CMK (cell line): ENCODE measurements at regions not wholly inside any gene's neighbourhood (a gene's known extent, or its start where the extent isn't known, plus 50 kb on each side); places are given as distances from the start of the nearest gene placed in this dataset.

Experiments used
- DNase-seq: peaks from one replicate; pipeline ENCODE4 v3.0.0-alpha.2; 2010; ENCODE audit warnings: low read depth

DNA sequence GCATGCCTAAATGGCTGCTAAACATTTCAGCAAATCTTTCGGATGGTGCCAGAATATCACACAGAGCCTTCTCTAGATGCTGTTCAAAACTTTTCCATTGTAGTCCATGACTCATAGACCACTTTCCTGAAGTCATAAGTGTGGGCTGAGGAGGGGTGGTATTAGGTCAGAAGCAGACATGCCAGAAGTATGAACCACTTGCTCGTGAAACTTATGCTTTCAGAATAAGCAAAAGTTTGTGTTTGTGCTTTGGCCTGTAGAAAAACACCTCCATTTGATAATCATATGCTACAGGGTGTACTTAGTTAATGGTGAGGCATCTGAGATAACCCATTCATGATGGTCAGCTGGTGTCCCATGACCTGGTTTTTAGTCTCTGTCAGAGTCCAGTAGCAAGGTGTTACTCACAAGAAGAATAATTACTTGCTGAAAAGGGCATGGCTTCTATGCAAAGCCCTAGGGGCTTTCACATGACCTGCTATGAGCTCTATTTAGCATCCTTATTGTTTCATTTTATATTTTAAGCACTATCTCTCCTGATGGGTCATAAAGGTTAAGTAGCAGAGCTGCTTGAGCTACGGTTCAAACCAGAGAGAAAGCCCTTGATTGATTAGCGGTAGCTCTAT lies 183.1 kb upstream of the IVNS1ABP start:
- no peak for DNase-seq

- DNase-seq: no peak
Measured at GRCh38 chr1:185498207-185498606, 181.2 kb upstream of the IVNS1ABP start.

DNA sequence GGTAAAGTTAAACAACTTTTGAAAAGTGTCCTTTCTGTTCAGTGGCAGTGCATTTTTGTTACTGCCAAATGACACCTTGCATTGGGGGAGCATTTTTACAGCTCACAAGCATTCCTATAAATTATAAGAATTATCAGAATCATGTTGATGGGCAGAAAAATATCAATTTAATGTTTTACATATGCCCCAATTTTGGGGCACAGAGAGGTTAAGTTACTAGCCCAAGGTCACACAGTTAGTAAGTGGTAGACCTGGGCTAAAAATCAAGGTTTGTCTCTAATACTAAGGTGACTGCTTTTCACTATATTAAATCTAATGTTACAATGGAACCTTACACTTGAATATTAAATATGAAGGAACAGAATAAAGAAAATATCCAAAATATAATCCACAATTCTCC lies 180.1 kb upstream of the IVNS1ABP start:
- no peak for DNase-seq

- no peak for DNase-seq
Measured at GRCh38 chr1:185495898-185496297, 178.9 kb upstream of the IVNS1ABP start.

- DNase-seq: no peak
Measured at GRCh38 chr1:185495007-185495406, 178.0 kb upstream of the IVNS1ABP start.

GRCh38 chr1:185492089-185492825 lies 175.2 kb upstream of the IVNS1ABP start:
- no peak for DNase-seq

DNA sequence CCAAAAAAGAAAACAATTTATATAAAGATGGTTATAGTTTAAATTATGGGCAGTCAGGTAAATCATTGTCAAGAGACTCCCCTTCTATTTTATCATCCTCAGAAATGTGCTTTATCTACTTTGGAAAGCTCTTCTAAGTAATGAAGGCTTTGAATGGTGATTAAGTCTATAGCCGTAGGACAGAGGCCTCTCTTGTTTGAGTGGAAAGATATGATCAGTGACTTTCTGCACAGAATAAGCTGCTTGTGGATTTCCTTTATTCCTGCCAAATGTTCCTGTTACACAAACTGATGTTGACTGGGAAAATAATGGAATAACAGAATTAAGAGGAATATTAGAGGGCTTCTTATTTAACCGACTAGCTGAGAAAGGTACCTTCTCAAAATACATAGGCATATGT lies 174.6 kb upstream of the IVNS1ABP start:
- no peak for DNase-seq

DNA sequence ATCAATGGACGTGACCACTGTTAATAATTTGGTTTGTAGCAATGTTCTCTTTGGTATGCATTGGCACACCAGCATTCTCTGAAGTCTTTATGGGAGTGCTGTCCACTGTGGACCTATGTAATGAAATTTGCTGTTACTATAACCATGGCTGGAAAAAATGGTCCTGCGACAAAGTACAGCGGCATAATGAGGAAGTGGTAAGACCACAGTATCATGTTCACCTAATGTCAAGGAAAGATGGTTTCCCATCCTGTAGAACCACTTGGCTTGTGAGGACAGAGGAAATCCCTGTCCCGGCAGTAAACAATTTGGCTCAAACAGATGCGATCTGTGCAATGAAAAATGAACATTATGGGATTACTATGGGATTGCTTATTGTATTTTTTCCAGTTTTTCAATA lies 173.9 kb upstream of the IVNS1ABP start:
- no peak for DNase-seq

DNA sequence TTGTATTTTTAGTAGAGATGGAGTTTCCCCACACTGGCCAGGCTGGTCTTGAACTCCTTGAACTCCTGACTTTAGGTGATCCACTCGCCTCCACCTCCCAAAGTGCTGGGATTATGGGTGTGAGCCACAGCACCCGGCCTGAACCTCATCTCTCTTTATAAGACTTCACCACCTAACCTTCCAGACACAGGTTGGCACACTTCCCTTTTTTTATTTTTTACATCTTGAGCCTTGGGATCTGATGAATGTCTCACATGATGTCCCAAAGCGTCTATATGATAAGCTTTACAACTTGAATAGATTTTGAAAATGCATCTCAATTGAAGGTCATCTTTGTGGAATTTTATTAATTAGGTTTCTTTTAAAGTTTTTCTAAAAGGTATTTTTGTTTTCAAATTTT lies 172.4 kb upstream of the IVNS1ABP start:
- DNase-seq: no peak

- no peak for DNase-seq
Measured at GRCh38 chr1:185488808-185489207, 171.8 kb upstream of the IVNS1ABP start.

DNA sequence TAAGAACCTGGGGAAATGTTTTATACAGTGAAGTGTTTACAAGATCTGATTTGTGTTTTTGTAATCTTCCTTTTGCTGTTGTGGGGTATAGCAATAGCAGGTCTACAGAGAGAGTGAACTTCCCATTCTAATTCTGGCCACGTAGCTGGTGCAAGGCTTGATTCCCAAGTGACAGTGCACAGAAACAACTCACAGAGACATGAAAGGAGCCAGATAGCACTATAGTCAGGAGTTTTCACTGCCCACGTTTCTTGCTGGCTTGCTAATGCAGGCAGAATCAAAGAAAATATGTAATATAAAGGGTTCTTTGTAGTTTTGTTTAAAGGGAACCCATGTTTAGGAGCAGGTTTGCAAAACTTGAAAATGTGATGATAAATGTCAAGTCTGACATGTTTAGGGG lies 170.9 kb upstream of the IVNS1ABP start:
- no peak for DNase-seq

GRCh38 chr1:185487026-185487425 lies 170.0 kb upstream of the IVNS1ABP start:
- DNase-seq: no peak

DNA sequence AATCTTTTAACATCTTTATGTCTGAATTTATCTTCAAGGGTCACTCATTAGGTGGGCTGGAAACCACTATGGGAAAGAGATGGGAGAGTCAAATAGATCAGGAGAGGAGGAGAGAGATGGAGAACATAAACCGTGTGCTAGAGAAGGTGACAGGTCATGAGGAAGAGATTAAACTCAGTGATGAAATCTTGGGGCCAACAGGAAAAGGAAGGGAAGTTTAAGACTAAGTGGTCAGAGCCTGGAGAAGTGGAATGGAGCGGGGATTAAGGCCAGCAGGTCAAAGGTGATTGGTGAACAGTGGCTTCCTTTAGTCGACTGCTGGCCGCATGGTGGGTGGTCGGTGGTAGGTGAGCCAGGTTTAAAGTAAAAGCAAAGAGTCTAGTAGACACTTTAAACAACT lies 169.3 kb upstream of the IVNS1ABP start:
- DNase-seq: no peak

DNA sequence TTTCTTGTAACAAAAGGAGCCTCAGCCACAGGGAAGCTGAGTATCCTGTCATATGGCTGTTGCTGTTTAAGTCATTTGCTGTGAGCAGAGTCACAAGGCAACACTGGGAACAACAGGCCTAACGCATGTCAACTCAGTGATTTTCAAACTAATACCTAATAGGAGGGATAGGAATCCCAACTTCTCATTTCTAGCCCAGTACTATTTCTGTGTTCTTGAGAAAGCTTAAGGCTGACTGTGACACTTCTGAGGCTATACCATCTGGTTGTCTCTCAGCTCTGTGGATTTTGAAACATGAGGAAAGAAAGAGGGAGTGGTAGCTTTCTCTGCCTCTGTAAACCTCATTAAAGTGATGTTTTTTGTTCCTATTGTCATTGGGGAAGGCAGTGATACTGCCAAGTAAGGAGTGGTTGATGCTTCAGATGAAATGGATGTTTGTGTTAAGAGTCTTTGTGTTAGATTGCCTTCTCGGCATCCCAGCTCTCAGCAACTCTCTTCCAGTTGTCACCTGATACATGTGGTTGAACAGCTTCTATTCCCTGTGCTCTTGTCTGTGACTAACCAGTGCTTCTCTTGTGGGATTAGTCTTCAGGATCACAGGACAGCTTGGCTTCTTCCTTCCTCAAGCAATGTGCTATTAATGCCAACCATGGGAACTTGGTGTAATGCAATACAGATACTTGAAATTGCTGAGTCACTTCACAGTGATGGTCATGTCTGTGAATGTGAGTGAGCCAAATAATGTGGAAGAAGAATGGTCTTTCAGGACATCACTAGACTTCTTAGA lies 166.8 kb upstream of the IVNS1ABP start:
- peak; percentile 27 for DNase-seq

GRCh38 chr1:185483217-185483616 lies 166.2 kb upstream of the IVNS1ABP start:
- DNase-seq: no peak

DNA sequence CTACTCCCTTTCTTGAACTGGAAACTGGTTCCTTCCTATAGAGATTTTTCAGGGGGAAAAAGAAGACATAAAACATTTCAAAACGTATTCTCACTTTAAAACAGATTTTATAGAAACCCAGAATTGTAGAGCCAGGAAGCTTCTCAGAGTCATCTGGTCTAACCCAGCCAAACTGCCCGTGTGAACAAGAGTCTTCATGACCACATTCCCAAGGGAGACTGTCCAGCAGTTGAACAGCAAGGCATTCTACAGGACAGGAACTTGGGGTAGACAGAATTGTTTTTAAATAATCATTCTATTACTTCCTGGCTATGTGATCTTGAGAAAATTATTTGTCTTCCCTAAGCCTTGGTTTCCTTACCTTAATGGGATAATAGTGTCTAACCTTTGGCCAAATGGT lies 163.5 kb upstream of the IVNS1ABP start:
- no peak for DNase-seq

- DNase-seq: no peak
Measured at GRCh38 chr1:185479796-185480195, 162.8 kb upstream of the IVNS1ABP start.

DNA sequence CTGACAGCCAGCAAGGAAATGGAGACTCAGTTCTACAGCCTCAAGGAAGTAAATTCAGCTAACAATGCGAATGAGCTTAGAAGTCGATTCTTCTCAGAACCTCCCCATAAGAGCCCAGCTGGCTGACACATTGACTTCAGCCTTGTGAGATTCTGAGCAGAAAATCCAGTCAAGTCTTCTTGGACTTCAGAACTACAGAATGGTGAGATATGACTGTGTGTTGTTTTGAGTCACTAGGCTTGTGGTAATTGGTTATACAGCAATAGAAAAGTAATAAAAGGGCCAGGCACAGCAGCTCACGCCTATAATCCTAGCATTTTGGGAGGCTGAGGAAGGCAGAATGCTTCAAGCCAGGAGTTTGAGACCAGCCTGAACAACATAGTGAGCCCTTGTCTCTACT lies 161.8 kb upstream of the IVNS1ABP start:
- no peak for DNase-seq

DNA sequence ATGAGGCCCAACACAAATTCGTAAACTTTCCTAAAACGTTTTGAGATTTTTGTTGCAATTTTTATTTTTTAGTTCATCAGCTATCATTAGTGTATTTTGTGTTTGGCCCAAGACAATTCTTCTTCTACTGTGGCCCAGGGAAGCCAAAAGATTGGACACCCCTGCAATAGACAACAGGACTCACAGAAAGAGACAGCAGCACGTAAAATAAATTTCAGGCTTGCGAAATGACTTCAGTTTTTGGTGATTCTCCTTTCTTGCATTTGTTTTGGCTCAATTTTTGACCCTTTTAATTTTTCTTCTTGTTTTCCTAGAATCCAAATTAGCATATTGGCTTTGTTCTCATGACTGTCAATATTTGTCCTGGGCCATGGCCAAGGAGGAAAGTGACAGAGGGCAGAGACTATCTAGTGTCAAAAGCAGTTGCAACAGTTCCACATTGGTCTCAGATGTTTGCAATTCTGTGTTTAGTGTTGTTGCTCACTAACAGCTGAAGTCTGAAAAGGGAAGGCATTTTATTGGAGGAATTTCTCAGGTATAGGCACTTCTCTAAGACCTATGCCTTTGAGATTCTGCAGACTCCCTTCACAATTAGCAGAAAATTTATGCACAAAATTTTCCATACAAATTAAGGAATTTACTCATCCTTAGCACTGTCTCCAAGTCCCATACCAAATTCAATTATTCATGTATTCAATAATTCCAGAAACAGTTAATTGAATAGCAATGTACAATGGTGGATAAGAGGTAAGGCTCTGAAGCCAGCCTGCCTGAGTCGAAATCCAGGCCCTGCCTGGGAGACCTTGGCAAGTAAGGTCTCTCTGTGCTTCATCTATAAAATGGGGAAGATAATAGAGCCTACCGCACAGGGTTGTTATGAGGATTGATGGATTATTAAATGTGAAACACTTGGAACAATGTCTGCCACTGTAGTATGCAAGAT lies 160.9 kb upstream of the IVNS1ABP start:
- DNase-seq: no peak

GRCh38 chr1:185474440-185475149 lies 157.6 kb upstream of the IVNS1ABP start:
- DNase-seq: no peak

DNA sequence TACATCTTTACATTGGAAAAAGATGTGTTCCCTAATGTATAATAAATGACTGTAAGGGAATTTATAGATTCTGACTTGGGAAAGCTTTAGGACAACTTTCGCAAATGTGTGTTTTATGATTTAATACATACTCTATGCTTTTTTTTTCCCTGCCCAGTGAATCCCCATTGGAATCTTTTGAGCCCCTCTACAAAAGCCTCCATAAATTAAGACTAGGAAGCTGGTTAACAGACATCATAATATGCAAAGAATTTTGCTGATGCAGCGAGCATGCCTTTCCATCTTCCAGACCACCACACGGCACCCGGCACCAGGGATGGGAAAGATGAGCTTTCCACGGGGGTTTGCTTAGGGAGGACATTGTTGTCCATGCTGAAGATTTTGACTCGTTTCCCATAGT lies 156.1 kb upstream of the IVNS1ABP start:
- DNase-seq: no peak
